IMR-90 (cell line): ENCODE measurements at regions not wholly inside any gene's neighbourhood (a gene's known extent, or its start where the extent isn't known, plus 50 kb on each side); places are given as distances from the start of the nearest gene placed in this dataset.

Experiments used
- ATAC-seq: fragments of 200-7000 bp; cut with Tn5 transposase; 2 replicates; pipeline ENCODE4 v1.9.1; 2020; ENCODE audit warnings: low read depth, mild to moderate bottlenecking, moderate library complexity
- BruUV-seq: library from RNA; stranded (reverse); fragments of 400-500 nt; replicated peaks from 2 replicates; lab custom pipeline; 2021; lab: Mats Ljungman, UMichigan
- CTCF ChIA-PET: fragments of 300-600 bp; formaldehyde crosslinking; extraction: SDS; loops from one replicate; lab custom pipeline; 2021; ENCODE audit warnings: antibody characterized with exemption; lab: Yijun Ruan, JAX
- POLR2A ChIA-PET: fragments of 300-600 bp; sonication (Branson Sonifier 250); formaldehyde crosslinking; loops from one replicate; lab custom pipeline; 2022; ENCODE audit warnings: antibody characterized with exemption; ENCODE audit not compliant: unreplicated experiment; lab: Charles Lee
- DNase-seq: peaks from one replicate; pipeline ENCODE4 v3.0.0; 2013
- H2AFZ ChIP-seq: replicated peaks from 2 replicates; pipeline ENCODE3; 2013; ENCODE audit warnings: low read length, mild to moderate bottlenecking; ENCODE audit not compliant: poor library complexity
- H2AK5ac ChIP-seq: 2 replicates; pipeline ENCODE4 v1.6.1; 2013; ENCODE audit warnings: low read depth, low read length, inconsistent platforms
- H2AK9ac ChIP-seq: replicated peaks from 2 replicates; pipeline ENCODE3; 2013; ENCODE audit warnings: mild to moderate bottlenecking, low read depth, low read length, moderate library complexity; ENCODE audit not compliant: poor library complexity
- H2BK120ac ChIP-seq: 2 replicates; pipeline ENCODE4 v1.6.1; 2013; ENCODE audit warnings: low read depth, low read length, inconsistent platforms
- H2BK15ac ChIP-seq: 3 replicates; pipeline ENCODE4 v1.6.1; 2013; ENCODE audit warnings: low read depth, low read length, inconsistent platforms
- H2BK20ac ChIP-seq: 2 replicates; pipeline ENCODE4 v1.6.1; 2013; ENCODE audit warnings: low read depth, mild to moderate bottlenecking, inconsistent platforms, low read length, moderate library complexity
- H2BK5ac ChIP-seq: 2 replicates; pipeline ENCODE4 v1.6.1; 2013; ENCODE audit warnings: mild to moderate bottlenecking, low read depth, low read length, inconsistent platforms; ENCODE audit not compliant: poor library complexity, severe bottlenecking
- H3K14ac ChIP-seq: replicated peaks from 2 replicates; pipeline ENCODE4 v1.6.1; 2013; ENCODE audit warnings: low read depth, low read length, inconsistent platforms
- H3K18ac ChIP-seq: 2 replicates; pipeline ENCODE4 v1.6.1; 2013; ENCODE audit warnings: low read depth, low read length, control low read depth
- H3K23ac ChIP-seq: 2 replicates; pipeline ENCODE4 v1.6.1; 2013; ENCODE audit warnings: low read depth, low read length, inconsistent platforms
- H3K27ac ChIP-seq: 2 replicates; pipeline ENCODE4 v1.5.1; 2013; ENCODE audit warnings: mild to moderate bottlenecking, control low read depth, low read length; ENCODE audit not compliant: insufficient read depth
- H3K27me3 ChIP-seq: 2 replicates; pipeline ENCODE4 v1.6.1; 2013; ENCODE audit warnings: low read length; ENCODE audit not compliant: control insufficient read depth, insufficient read depth
- H3K36me3 ChIP-seq: 2 replicates; pipeline ENCODE4 v1.6.1; 2013; ENCODE audit warnings: low read length, mixed read lengths; ENCODE audit not compliant: control insufficient read depth, insufficient read depth
- H3K4ac ChIP-seq: 2 replicates; pipeline ENCODE4 v1.6.1; 2013; ENCODE audit warnings: low read depth, low read length, inconsistent platforms
- H3K4me1 ChIP-seq: 2 replicates; pipeline ENCODE4 v1.6.1; 2013; ENCODE audit warnings: low read length, mixed read lengths; ENCODE audit not compliant: control insufficient read depth, insufficient read depth
- H3K4me2 ChIP-seq: 2 replicates; pipeline ENCODE4 v1.6.1; 2013; ENCODE audit warnings: low read depth, mild to moderate bottlenecking, control low read depth, low read length, moderate library complexity
- H3K4me3 ChIP-seq: 2 replicates; pipeline ENCODE4 v1.5.1; 2013; ENCODE audit warnings: low read depth, mild to moderate bottlenecking, control low read depth, low read length, moderate library complexity; ENCODE audit not compliant: insufficient read depth
- H3K56ac ChIP-seq: 2 replicates; pipeline ENCODE4 v1.6.1; 2013; ENCODE audit warnings: low read length, inconsistent platforms; ENCODE audit not compliant: insufficient read depth; ENCODE audit errors: extremely low read depth
- H3K79me1 ChIP-seq, 2 experiments: 2 replicates each; pipeline ENCODE4 v1.6.1; 2013; ENCODE audit warnings: low read length in 2 of 2, inconsistent platforms in 1 of 2, low read depth in 1 of 2
- H3K9ac ChIP-seq: 2 replicates; pipeline ENCODE4 v1.6.1; 2013; ENCODE audit warnings: low read depth, low read length, control low read depth
- H3K9me1 ChIP-seq: 2 replicates; pipeline ENCODE4 v1.6.1; 2013; ENCODE audit warnings: low read length, inconsistent platforms; ENCODE audit not compliant: insufficient read depth
- H3K9me3 ChIP-seq: 2 replicates; pipeline ENCODE4 v1.6.1; 2013; ENCODE audit warnings: low read length; ENCODE audit not compliant: control insufficient read depth, insufficient read depth
- H4K20me1 ChIP-seq: 2 replicates; pipeline ENCODE4 v1.6.1; 2013; ENCODE audit warnings: low read length, inconsistent platforms; ENCODE audit not compliant: insufficient read depth
- H4K5ac ChIP-seq: 2 replicates; pipeline ENCODE4 v1.6.1; 2013; ENCODE audit warnings: mild to moderate bottlenecking, low read depth, low read length, control low read depth
- H4K8ac ChIP-seq, 2 experiments: 2 replicates each; pipeline ENCODE4 v1.6.1; 2013; ENCODE audit warnings: low read depth in 2 of 2, low read length in 2 of 2, control low read depth in 1 of 2, inconsistent platforms in 1 of 2
- H4K91ac ChIP-seq: 2 replicates; pipeline ENCODE4 v1.6.1; 2013; ENCODE audit warnings: low read depth, low read length, inconsistent platforms; ENCODE audit not compliant: insufficient read depth
- BHLHE40 ChIP-seq: fragments of 150-350 bp; IDR thresholded peaks from 2 replicates; pipeline ENCODE4 v1.6.1; 2016; ENCODE audit warnings: mild to moderate bottlenecking, low read depth, low read length
- CEBPB ChIP-seq: IDR thresholded peaks from 2 replicates; pipeline ENCODE4 v1.6.1; 2012; ENCODE audit warnings: low read depth, low read length, improper control_type of control experiment
- CHD1 ChIP-seq: IDR thresholded peaks from 2 replicates; pipeline ENCODE4 v1.6.1; 2012; ENCODE audit warnings: low read depth, low read length, improper control_type of control experiment
- FOS ChIP-seq: fragments of 150-350 bp; IDR thresholded peaks from 2 replicates; pipeline ENCODE4 v1.6.1; 2016; ENCODE audit warnings: low read depth, low read length
- MAFK ChIP-seq: IDR thresholded peaks from 2 replicates; pipeline ENCODE4 v1.6.1; 2012; ENCODE audit warnings: low read depth, low read length, improper control_type of control experiment
- MAZ ChIP-seq: IDR thresholded peaks from 2 replicates; pipeline ENCODE4 v1.6.1; 2012; ENCODE audit warnings: low read depth, mild to moderate bottlenecking, low read length, improper control_type of control experiment, moderate library complexity, borderline replicate concordance
- MXI1 ChIP-seq: IDR thresholded peaks from 2 replicates; pipeline ENCODE4 v1.6.1; 2012; ENCODE audit warnings: low read depth, mild to moderate bottlenecking, low read length, moderate library complexity, borderline replicate concordance
- NFE2L2 ChIP-seq: fragments of 150-350 bp; IDR thresholded peaks from 2 replicates; pipeline ENCODE4 v1.6.1; 2016; ENCODE audit warnings: low read depth, mild to moderate bottlenecking, low read length
- POLR2A ChIP-seq: IDR thresholded peaks from 2 replicates; pipeline ENCODE4 v1.6.1; 2012; ENCODE audit warnings: mild to moderate bottlenecking, low read depth, low read length
- RAD21 ChIP-seq: IDR thresholded peaks from 2 replicates; pipeline ENCODE4 v1.6.1; 2012; ENCODE audit warnings: low read length, improper control_type of control experiment
- RCOR1 ChIP-seq: IDR thresholded peaks from 2 replicates; pipeline ENCODE4 v1.6.1; 2012; ENCODE audit warnings: mild to moderate bottlenecking, low read length, improper control_type of control experiment; ENCODE audit not compliant: insufficient replicate concordance
- RFX5 ChIP-seq: IDR thresholded peaks from 2 replicates; pipeline ENCODE4 v1.8.0; 2012; ENCODE audit warnings: low read depth, mild to moderate bottlenecking, low read length, moderate library complexity
- SMC3 ChIP-seq: fragments of 150-350 bp; IDR thresholded peaks from 2 replicates; pipeline ENCODE4 v1.6.1; 2016; ENCODE audit warnings: low read depth, mild to moderate bottlenecking, antibody characterized with exemption, low read length, moderate library complexity
- WGBS, 2 experiments: methylation state at CpG; one replicate each; pipeline versions ENCODE4 v1.1.5 to v1.1.7; 2013; ENCODE audit warnings: missing lambda C conversion rate in 2 of 2; ENCODE audit not compliant: insufficient read length in 1 of 2; ENCODE audit errors: extremely low coverage in 2 of 2; 5-methylcytosine and 5-hydroxymethylcytosine counted together
- dilution Hi-C: fragments of 300-500 bp; cut with HindIII; formaldehyde crosslinking; loops from one replicate; pipeline ENCODE4 v1.14.3; 2018; ENCODE audit warnings: low sequenced_read_pairs; ENCODE audit not compliant: unreplicated experiment
- in situ Hi-C: fragments of 300-500 bp; cut with MboI; formaldehyde crosslinking; loops from 3 replicates; pipeline ENCODE4 v1.14.3; 2019; ENCODE audit warnings: low sequenced_read_pairs, inconsistent platforms, mixed read lengths
- intact Hi-C: fragments of 100-400 bp; cut with micrococcal nuclease; formaldehyde crosslinking; loops from 2 replicates; pipeline ENCODE4 v1.10.0; 2022
- TF ChIP-seq, protein P1 (sequence below): conservative IDR thresholded peaks from 2 replicates; pipeline ENCODE4 v1.5.1; 2012; ENCODE audit warnings: mild to moderate bottlenecking, low read depth, low read length, improper control_type of control experiment
- TF ChIP-seq, protein P2 (sequence below): fragments of 150-350 bp; IDR thresholded peaks from 2 replicates; pipeline ENCODE4 v1.6.1; 2016; ENCODE audit warnings: low read depth, mild to moderate bottlenecking, low read length, moderate library complexity, borderline replicate concordance
- TF ChIP-seq, protein P3 (sequence below): fragments of 150-350 bp; IDR thresholded peaks from 2 replicates; pipeline ENCODE4 v1.6.1; 2017; ENCODE audit warnings: mild to moderate bottlenecking, antibody characterized with exemption, low read length, low read depth

DNA sequence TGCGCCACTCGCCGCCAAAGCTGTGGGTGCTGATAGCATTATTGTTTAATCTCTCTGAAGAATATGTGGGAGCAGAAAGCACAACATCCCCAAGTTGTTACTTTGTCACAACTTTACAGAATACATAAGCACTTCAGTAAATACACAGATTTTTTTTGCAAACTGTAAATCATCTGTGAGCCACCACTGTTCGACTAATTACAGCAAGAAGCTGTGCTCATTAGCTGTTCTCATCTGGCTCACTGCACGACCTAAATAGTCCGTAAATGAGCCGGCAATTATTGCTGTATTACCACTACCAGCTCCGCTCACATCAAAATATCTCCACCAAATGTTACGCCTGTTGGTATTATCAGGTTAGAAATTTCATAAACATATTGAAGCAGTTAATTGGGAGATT lies 228.9 kb upstream of the PRKD1 start:
- H3K27ac ChIP-seq: no peak overlapping the region
- no peak overlapping the region for H3K18ac ChIP-seq
- intact Hi-C loops: no loop called here
- ChIA-PET CTCF (no interaction called here), POLR2A (no interaction called here)
- H3K4me3 ChIP-seq: no peak overlapping the region
- no peaks in the 10 kb centered on the region for H4K20me1 ChIP-seq
- no peak overlapping the region for H2AK5ac ChIP-seq
- H2AK9ac ChIP-seq: no peak overlapping the region
- no peak overlapping the region for H2AFZ ChIP-seq
- no peak overlapping the region for H3K23ac ChIP-seq
- in situ Hi-C loops: no loop called here
- H3K79me1 ChIP-seq: no peaks in the 10 kb centered on the region
- no peak overlapping the region for H3K14ac ChIP-seq
- BruUV-seq: no TSS peak
- no peak overlapping the region for H2BK20ac ChIP-seq
- no peak for DNase-seq
- no peak overlapping the region for H3K4me2 ChIP-seq
- H3K9ac ChIP-seq: no peak overlapping the region
- H3K56ac ChIP-seq: no peak overlapping the region
- H3K9me1 ChIP-seq: no peaks in the 10 kb centered on the region
- dilution Hi-C loops: no loop called here
- no peak overlapping the region for H2BK5ac ChIP-seq
- H3K4ac ChIP-seq: no peak overlapping the region
- peaks cover 4% of the 10 kb centered on the region; the same call in 1 of the 2 replicates for H3K4me1 ChIP-seq
- H4K5ac ChIP-seq: no peak overlapping the region
- no peak overlapping the region for H2BK15ac ChIP-seq
- no peaks in the 10 kb centered on the region for H3K36me3 ChIP-seq
- no peak for ATAC-seq
- H3K27me3 ChIP-seq: no peaks in the 10 kb centered on the region
- no peak overlapping the region for H2BK120ac ChIP-seq
- H4K8ac ChIP-seq: no peak overlapping the region
- no CpG with 5 or more reads among the region's 9 CpGs for WGBS, 2 experiments
- TF ChIP-seq RCOR1: no peak
- TF ChIP-seq, protein P1, sequence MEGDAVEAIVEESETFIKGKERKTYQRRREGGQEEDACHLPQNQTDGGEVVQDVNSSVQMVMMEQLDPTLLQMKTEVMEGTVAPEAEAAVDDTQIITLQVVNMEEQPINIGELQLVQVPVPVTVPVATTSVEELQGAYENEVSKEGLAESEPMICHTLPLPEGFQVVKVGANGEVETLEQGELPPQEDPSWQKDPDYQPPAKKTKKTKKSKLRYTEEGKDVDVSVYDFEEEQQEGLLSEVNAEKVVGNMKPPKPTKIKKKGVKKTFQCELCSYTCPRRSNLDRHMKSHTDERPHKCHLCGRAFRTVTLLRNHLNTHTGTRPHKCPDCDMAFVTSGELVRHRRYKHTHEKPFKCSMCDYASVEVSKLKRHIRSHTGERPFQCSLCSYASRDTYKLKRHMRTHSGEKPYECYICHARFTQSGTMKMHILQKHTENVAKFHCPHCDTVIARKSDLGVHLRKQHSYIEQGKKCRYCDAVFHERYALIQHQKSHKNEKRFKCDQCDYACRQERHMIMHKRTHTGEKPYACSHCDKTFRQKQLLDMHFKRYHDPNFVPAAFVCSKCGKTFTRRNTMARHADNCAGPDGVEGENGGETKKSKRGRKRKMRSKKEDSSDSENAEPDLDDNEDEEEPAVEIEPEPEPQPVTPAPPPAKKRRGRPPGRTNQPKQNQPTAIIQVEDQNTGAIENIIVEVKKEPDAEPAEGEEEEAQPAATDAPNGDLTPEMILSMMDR: no peak
- TF ChIP-seq BHLHE40: no peak
- TF ChIP-seq, protein P2, sequence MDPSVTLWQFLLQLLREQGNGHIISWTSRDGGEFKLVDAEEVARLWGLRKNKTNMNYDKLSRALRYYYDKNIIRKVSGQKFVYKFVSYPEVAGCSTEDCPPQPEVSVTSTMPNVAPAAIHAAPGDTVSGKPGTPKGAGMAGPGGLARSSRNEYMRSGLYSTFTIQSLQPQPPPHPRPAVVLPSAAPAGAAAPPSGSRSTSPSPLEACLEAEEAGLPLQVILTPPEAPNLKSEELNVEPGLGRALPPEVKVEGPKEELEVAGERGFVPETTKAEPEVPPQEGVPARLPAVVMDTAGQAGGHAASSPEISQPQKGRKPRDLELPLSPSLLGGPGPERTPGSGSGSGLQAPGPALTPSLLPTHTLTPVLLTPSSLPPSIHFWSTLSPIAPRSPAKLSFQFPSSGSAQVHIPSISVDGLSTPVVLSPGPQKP: no peak
- TF ChIP-seq CEBPB: no peak
- no peak for TF ChIP-seq RFX5
- TF ChIP-seq, protein P3, sequence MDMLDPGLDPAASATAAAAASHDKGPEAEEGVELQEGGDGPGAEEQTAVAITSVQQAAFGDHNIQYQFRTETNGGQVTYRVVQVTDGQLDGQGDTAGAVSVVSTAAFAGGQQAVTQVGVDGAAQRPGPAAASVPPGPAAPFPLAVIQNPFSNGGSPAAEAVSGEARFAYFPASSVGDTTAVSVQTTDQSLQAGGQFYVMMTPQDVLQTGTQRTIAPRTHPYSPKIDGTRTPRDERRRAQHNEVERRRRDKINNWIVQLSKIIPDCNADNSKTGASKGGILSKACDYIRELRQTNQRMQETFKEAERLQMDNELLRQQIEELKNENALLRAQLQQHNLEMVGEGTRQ: no peak
- TF ChIP-seq MAZ: no peak
- TF ChIP-seq MAFK: no peak
- TF ChIP-seq FOS: no peak
- no peak for TF ChIP-seq MXI1
- no peak for TF ChIP-seq RAD21
- no peak for TF ChIP-seq NFE2L2
- no peak for TF ChIP-seq POLR2A
- TF ChIP-seq CHD1: no peak
- TF ChIP-seq SMC3: no peak
- H3K9me3 ChIP-seq: no peaks in the 10 kb centered on the region
- no peak overlapping the region for H4K91ac ChIP-seq
